ENCODE measurements at regions not wholly inside any gene's neighbourhood (a gene's known extent, or its start where the extent isn't known, plus 50 kb on each side); places are given as distances from the start of the nearest gene placed in this dataset.

DNA sequence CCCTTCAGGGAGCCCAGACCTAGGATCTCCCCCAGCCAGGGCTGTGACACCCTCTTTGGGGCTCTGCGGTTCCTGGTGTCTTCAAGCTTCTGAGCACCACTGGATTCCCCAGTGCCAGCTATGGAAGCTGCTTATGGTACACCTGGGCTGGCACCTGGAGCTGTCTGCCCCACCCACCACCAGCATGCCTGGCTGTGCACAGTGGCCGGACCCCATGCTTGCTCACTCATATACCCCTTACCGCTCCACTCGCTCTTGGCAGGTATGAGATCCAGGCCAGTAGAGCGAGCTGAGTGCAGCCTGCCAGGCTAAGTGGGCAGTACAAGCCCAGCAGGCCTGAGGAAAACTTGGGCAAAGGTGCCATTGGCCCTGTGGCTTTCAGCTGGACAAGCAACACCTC lies 114.0 kb downstream of the DACT1 start:
- H3K4me3 Mint-ChIP-seq, result no peak overlapping the region
- Histone ChIP-seq H3K36me3 (replicated peaks in 1 of 2; ENCODE audit: control extremely low read depth in 1 of 2, control insufficient read depth in 1 of 2, extremely low read depth in 1 of 2, insufficient read depth in 2 of 2, low read length in 1 of 2) (no peaks in the 10 kb centered on the region), H3K4me1 (ENCODE audit: control insufficient read depth in 2 of 2, insufficient read depth in 2 of 2, low read length in 2 of 2) (no peaks in the 10 kb centered on the region), H3K27ac (ENCODE audit: low read length in 2 of 2) (no peak overlapping the region), H3K4me2 (replicated peaks; ENCODE audit: low read depth, low read length, poor library complexity, severe bottlenecking) (no peak overlapping the region), H3K9ac (ENCODE audit: low read length) (no peak overlapping the region), H4K20me1 (ENCODE audit: control insufficient read depth, insufficient read depth, low read length, poor library complexity, severe bottlenecking) (no peaks in the 10 kb centered on the region), H2AFZ (ENCODE audit: insufficient read depth, low read depth, low read length, poor library complexity, severe bottlenecking) (no peak overlapping the region), H3K4me3 (ENCODE audit: control extremely low read depth in 1 of 5, extremely low read depth in 1 of 5, insufficient read depth in 1 of 5, low read depth in 2 of 5, low read length in 4 of 5) (no peak overlapping the region), H3K27me3 (replicated peaks in 1 of 4; ENCODE audit: control extremely low read depth in 1 of 4, control insufficient read depth in 3 of 4, insufficient read depth in 4 of 4, low read length in 3 of 4) (no peaks in the 10 kb centered on the region), H3K79me2 (ENCODE audit: control insufficient read depth, insufficient read depth, low read length) (no peaks in the 10 kb centered on the region), H3K9me3 (ENCODE audit: control extremely low read depth in 1 of 3, control insufficient read depth in 2 of 3, insufficient read depth in 1 of 3, low read length in 2 of 3) (no peaks in the 10 kb centered on the region)
- no peak for DNase-seq
- H3K27me3 Mint-ChIP-seq, result no peaks in the 10 kb centered on the region
- TF ChIP-seq EZH2 (IDR thresholded peaks at IDR 0.05; ENCODE audit: borderline replicate concordance, insufficient read depth, low read depth, low read length, poor library complexity, severe bottlenecking), result no peak
- TF ChIP-seq, protein P1, sequence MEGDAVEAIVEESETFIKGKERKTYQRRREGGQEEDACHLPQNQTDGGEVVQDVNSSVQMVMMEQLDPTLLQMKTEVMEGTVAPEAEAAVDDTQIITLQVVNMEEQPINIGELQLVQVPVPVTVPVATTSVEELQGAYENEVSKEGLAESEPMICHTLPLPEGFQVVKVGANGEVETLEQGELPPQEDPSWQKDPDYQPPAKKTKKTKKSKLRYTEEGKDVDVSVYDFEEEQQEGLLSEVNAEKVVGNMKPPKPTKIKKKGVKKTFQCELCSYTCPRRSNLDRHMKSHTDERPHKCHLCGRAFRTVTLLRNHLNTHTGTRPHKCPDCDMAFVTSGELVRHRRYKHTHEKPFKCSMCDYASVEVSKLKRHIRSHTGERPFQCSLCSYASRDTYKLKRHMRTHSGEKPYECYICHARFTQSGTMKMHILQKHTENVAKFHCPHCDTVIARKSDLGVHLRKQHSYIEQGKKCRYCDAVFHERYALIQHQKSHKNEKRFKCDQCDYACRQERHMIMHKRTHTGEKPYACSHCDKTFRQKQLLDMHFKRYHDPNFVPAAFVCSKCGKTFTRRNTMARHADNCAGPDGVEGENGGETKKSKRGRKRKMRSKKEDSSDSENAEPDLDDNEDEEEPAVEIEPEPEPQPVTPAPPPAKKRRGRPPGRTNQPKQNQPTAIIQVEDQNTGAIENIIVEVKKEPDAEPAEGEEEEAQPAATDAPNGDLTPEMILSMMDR (IDR thresholded peaks at IDR 0.05), result no peak
- ChIA-PET POLR2A (no interaction called here), CTCF (no interaction called here)
- 91% methylated on average over 5 of the region's 5 CpGs for WGBS (ENCODE audit: insufficient coverage)
- intact Hi-C loops (cut with micrococcal nuclease), result no loop called here
- ATAC-seq (ENCODE audit: low read depth), result no peak
- peaks cover 15% of the 10 kb centered on the region for H3K4me1 Mint-ChIP-seq
- H3K27ac Mint-ChIP-seq, result no peak overlapping the region
- no peaks in the 10 kb centered on the region for H3K9me3 Mint-ChIP-seq (ENCODE audit: insufficient read depth)

DNA sequence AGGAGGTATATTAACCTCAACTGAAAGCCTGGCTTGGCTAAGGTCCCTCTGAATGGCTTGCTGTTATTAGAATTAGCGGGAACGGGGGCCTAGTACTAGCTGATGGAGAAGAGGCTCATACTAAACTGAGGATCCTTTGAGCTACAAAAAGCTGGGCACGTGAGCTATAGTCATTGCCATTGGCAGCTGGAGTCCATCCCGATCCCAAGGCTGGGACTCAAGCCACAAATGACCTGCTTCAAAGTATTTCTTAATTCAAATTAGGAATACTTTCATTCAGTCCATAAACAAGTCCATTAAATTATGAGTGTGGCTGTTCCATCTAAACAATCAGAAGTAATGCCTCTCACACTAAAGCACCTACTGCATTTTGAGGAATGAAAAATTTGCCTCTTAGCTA lies 114.5 kb downstream of the DACT1 start:
- Histone ChIP-seq H3K79me2 (ENCODE audit: control insufficient read depth, insufficient read depth, low read length) (no peaks in the 10 kb centered on the region), H3K27ac (ENCODE audit: low read length in 2 of 2) (no peak overlapping the region), H3K9ac (ENCODE audit: low read length) (no peak overlapping the region), H4K20me1 (ENCODE audit: control insufficient read depth, insufficient read depth, low read length, poor library complexity, severe bottlenecking) (no peaks in the 10 kb centered on the region), H3K27me3 (replicated peaks in 1 of 4; ENCODE audit: control extremely low read depth in 1 of 4, control insufficient read depth in 3 of 4, insufficient read depth in 4 of 4, low read length in 3 of 4) (no peaks in the 10 kb centered on the region), H3K36me3 (replicated peaks in 1 of 2; ENCODE audit: control extremely low read depth in 1 of 2, control insufficient read depth in 1 of 2, extremely low read depth in 1 of 2, insufficient read depth in 2 of 2, low read length in 1 of 2) (no peaks in the 10 kb centered on the region), H3K4me1 (ENCODE audit: control insufficient read depth in 2 of 2, insufficient read depth in 2 of 2, low read length in 2 of 2) (no peaks in the 10 kb centered on the region), H3K9me3 (ENCODE audit: control extremely low read depth in 1 of 3, control insufficient read depth in 2 of 3, insufficient read depth in 1 of 3, low read length in 2 of 3) (no peaks in the 10 kb centered on the region), H2AFZ (ENCODE audit: insufficient read depth, low read depth, low read length, poor library complexity, severe bottlenecking) (peak overlapping the region; percentile 64), H3K4me2 (replicated peaks; ENCODE audit: low read depth, low read length, poor library complexity, severe bottlenecking) (no peak overlapping the region), H3K4me3 (ENCODE audit: control extremely low read depth in 1 of 5, extremely low read depth in 1 of 5, insufficient read depth in 1 of 5, low read depth in 2 of 5, low read length in 4 of 5) (no peak overlapping the region)
- WGBS (ENCODE audit: insufficient coverage), result 100% methylated on average over 2 of the region's 4 CpGs
- Mint-ChIP-seq H3K27ac (no peak overlapping the region), H3K27me3 (no peaks in the 10 kb centered on the region), H3K4me3 (no peak overlapping the region), H3K4me1 (peaks cover 15% of the 10 kb centered on the region), H3K9me3 (ENCODE audit: insufficient read depth) (no peaks in the 10 kb centered on the region)
- POLR2A ChIA-PET, result no interaction called here
- CTCF ChIA-PET, result no interaction called here
- TF ChIP-seq, protein P1 (IDR thresholded peaks at IDR 0.05), result no peak
- no peak for TF ChIP-seq EZH2 (IDR thresholded peaks at IDR 0.05; ENCODE audit: borderline replicate concordance, insufficient read depth, low read depth, low read length, poor library complexity, severe bottlenecking)
- DNase-seq (no peak), ATAC-seq (ENCODE audit: low read depth) (no peak)
- intact Hi-C loops (cut with micrococcal nuclease), result no loop called here

Measured in B cell (primary cell).